ENCODE measurements at regions not wholly inside any gene's neighbourhood (a gene's known extent, or its start where the extent isn't known, plus 50 kb on each side); places are given as distances from the start of the nearest gene placed in this dataset.

DNA sequence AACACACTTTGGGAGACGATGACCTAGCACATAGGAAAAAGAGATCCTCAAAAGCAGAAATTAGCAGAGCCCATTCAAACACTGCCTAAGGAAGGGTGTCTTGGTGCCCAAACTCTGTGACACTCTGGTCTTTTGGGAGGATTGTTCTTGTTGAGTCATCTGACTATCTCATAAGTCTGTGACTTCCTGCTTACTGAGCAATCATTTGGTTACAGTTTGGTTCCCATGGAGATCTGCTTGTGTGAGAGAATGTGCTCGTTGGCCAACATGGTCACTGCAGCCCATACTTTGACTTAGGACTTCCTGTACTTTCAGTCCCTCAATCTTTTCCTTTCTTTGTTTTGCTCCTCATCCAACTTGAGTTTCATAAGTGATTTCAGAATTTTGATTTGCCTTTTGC lies 602.9 kb downstream of the NYAP2 start:
- Histone ChIP-seq H3K4me1 (ENCODE audit: control insufficient read depth in 4 of 4, insufficient read depth in 4 of 4, low read length in 3 of 4) (no peaks in the 10 kb centered on the region), H3K9me3 (ENCODE audit: control insufficient read depth in 4 of 4, low read length in 3 of 4) (no peaks in the 10 kb centered on the region), H3K27me3 (ENCODE audit: control insufficient read depth in 4 of 4, insufficient read depth in 4 of 4, low read length in 3 of 4) (no peaks in the 10 kb centered on the region), H3K9ac (ENCODE audit: low read depth in 1 of 2, low read length in 2 of 2) (no peak overlapping the region), H3K27ac (ENCODE audit: low read depth in 1 of 2, low read length in 2 of 2) (no peak overlapping the region), H3K36me3 (ENCODE audit: control insufficient read depth in 4 of 4, insufficient read depth in 3 of 4, low read depth in 1 of 4, low read length in 3 of 4) (no peaks in the 10 kb centered on the region), H3K4me3 (ENCODE audit: low read depth in 1 of 3, low read length in 3 of 3) (no peak overlapping the region)
- no peak for DNase-seq (ENCODE audit: low spot score)
- WGBS, result 54% methylated on average over 2 of the region's 2 CpGs
- TF ChIP-seq, protein P1, sequence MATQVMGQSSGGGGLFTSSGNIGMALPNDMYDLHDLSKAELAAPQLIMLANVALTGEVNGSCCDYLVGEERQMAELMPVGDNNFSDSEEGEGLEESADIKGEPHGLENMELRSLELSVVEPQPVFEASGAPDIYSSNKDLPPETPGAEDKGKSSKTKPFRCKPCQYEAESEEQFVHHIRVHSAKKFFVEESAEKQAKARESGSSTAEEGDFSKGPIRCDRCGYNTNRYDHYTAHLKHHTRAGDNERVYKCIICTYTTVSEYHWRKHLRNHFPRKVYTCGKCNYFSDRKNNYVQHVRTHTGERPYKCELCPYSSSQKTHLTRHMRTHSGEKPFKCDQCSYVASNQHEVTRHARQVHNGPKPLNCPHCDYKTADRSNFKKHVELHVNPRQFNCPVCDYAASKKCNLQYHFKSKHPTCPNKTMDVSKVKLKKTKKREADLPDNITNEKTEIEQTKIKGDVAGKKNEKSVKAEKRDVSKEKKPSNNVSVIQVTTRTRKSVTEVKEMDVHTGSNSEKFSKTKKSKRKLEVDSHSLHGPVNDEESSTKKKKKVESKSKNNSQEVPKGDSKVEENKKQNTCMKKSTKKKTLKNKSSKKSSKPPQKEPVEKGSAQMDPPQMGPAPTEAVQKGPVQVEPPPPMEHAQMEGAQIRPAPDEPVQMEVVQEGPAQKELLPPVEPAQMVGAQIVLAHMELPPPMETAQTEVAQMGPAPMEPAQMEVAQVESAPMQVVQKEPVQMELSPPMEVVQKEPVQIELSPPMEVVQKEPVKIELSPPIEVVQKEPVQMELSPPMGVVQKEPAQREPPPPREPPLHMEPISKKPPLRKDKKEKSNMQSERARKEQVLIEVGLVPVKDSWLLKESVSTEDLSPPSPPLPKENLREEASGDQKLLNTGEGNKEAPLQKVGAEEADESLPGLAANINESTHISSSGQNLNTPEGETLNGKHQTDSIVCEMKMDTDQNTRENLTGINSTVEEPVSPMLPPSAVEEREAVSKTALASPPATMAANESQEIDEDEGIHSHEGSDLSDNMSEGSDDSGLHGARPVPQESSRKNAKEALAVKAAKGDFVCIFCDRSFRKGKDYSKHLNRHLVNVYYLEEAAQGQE (IDR thresholded peaks at IDR 0.05), result no peak
- TF ChIP-seq EGR1 (IDR thresholded peaks at IDR 0.05; ENCODE audit: low read depth in 2 of 2) (no peak), JUND (IDR thresholded peaks at IDR 0.05) (no peak), CTCF (IDR thresholded peaks at IDR 0.05; ENCODE audit: low read depth, low read length, missing input control) (no peak), SP1 (IDR thresholded peaks at IDR 0.05) (no peak), HNF4A (conservative IDR thresholded peaks at IDR 0.05) (no peak), RAD21 (IDR thresholded peaks at IDR 0.05) (no peak), FOXA1 (IDR thresholded peaks at IDR 0.05) (no peak), FOXA2 (IDR thresholded peaks at IDR 0.05) (no peak), ATF3 (IDR thresholded peaks at IDR 0.05) (no peak), GABPA (IDR thresholded peaks at IDR 0.05 in 1 of 2, conservative IDR thresholded peaks at IDR 0.05 in 1 of 2) (no peak), HNF4G (IDR thresholded peaks at IDR 0.05) (no peak), YY1 (IDR thresholded peaks at IDR 0.05) (no peak), NR2F2 (IDR thresholded peaks at IDR 0.05) (no peak), RXRA (IDR thresholded peaks at IDR 0.05) (no peak)
- TF ChIP-seq, protein P2, sequence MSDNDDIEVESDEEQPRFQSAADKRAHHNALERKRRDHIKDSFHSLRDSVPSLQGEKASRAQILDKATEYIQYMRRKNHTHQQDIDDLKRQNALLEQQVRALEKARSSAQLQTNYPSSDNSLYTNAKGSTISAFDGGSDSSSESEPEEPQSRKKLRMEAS (IDR thresholded peaks at IDR 0.05), result no peak
- TF ChIP-seq, protein P3, sequence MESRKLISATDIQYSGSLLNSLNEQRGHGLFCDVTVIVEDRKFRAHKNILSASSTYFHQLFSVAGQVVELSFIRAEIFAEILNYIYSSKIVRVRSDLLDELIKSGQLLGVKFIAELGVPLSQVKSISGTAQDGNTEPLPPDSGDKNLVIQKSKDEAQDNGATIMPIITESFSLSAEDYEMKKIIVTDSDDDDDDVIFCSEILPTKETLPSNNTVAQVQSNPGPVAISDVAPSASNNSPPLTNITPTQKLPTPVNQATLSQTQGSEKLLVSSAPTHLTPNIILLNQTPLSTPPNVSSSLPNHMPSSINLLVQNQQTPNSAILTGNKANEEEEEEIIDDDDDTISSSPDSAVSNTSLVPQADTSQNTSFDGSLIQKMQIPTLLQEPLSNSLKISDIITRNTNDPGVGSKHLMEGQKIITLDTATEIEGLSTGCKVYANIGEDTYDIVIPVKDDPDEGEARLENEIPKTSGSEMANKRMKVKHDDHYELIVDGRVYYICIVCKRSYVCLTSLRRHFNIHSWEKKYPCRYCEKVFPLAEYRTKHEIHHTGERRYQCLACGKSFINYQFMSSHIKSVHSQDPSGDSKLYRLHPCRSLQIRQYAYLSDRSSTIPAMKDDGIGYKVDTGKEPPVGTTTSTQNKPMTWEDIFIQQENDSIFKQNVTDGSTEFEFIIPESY (IDR thresholded peaks at IDR 0.05), result no peak

- Histone ChIP-seq H3K36me3 (ENCODE audit: control insufficient read depth in 4 of 4, insufficient read depth in 3 of 4, low read depth in 1 of 4, low read length in 3 of 4) (no peaks in the 10 kb centered on the region), H3K4me1 (ENCODE audit: control insufficient read depth in 4 of 4, insufficient read depth in 4 of 4, low read length in 3 of 4) (no peaks in the 10 kb centered on the region), H3K9me3 (ENCODE audit: control insufficient read depth in 4 of 4, low read length in 3 of 4) (no peaks in the 10 kb centered on the region), H3K27ac (ENCODE audit: low read depth in 1 of 2, low read length in 2 of 2) (no peak overlapping the region), H3K4me3 (ENCODE audit: low read depth in 1 of 3, low read length in 3 of 3) (no peak overlapping the region), H3K9ac (ENCODE audit: low read depth in 1 of 2, low read length in 2 of 2) (no peak overlapping the region), H3K27me3 (ENCODE audit: control insufficient read depth in 4 of 4, insufficient read depth in 4 of 4, low read length in 3 of 4) (no peaks in the 10 kb centered on the region)
- 68% methylated on average over 1 of the region's 1 CpG for WGBS
- TF ChIP-seq GABPA (IDR thresholded peaks at IDR 0.05 in 1 of 2, conservative IDR thresholded peaks at IDR 0.05 in 1 of 2) (no peak), SP1 (IDR thresholded peaks at IDR 0.05) (no peak), EGR1 (IDR thresholded peaks at IDR 0.05; ENCODE audit: low read depth in 2 of 2) (no peak), ATF3 (IDR thresholded peaks at IDR 0.05) (no peak), JUND (IDR thresholded peaks at IDR 0.05) (no peak), FOXA1 (IDR thresholded peaks at IDR 0.05) (no peak), HNF4G (IDR thresholded peaks at IDR 0.05) (no peak), RXRA (IDR thresholded peaks at IDR 0.05) (no peak)
- TF ChIP-seq, protein P1 (IDR thresholded peaks at IDR 0.05), result no peak
- no peak for DNase-seq (ENCODE audit: low spot score)
Observed at GRCh38 chr2:226001716-226002115, 602.2 kb downstream of the NYAP2 start.

All from liver (tissue), 8 donors.